Cardiac muscle cell (in vitro differentiated cells and primary cell): ENCODE measurements at regions not wholly inside any gene's neighbourhood (a gene's known extent, or its start where the extent isn't known, plus 50 kb on each side); places are given as distances from the start of the nearest gene placed in this dataset.
A peak's percentile ranks its signal among the peaks of the same experiment; 100 is the strongest.

Experiments used
- DNase-seq, 2 donors: peaks; one replicate each; pipeline versions ENCODE4 v3.0.0 to v3.0.0-alpha.2; 2010 to 2017; ENCODE audit warnings: low read depth in 1 of 2, low spot score in 1 of 2
- H3K27ac ChIP-seq: fragments of 200-600 bp; sonication (generic); 2 replicates; pipeline ENCODE4 v1.5.1; 2016
- H3K27me3 ChIP-seq: fragments of 200-600 bp; sonication (generic); 2 replicates; pipeline ENCODE4 v1.6.0; 2016; ENCODE audit warnings: control low read depth
- H3K36me3 ChIP-seq: fragments of 200-600 bp; sonication (generic); 2 replicates; pipeline ENCODE4 v1.5.1; 2016; ENCODE audit warnings: control low read depth
- H3K4me1 ChIP-seq: fragments of 200-600 bp; sonication (generic); 2 replicates; pipeline ENCODE4 v1.8.1; 2017; ENCODE audit warnings: low read depth, mild to moderate bottlenecking, mixed run types
- H3K4me3 ChIP-seq: fragments of 200-600 bp; sonication (generic); 2 replicates; pipeline ENCODE4 v1.5.1; 2016; ENCODE audit warnings: mild to moderate bottlenecking
- H3K9me3 ChIP-seq: fragments of 200-600 bp; sonication (generic); 2 replicates; pipeline ENCODE4 v1.5.1; 2017; ENCODE audit warnings: low read depth, mild to moderate bottlenecking, control low read depth
- TF ChIP-seq, protein P1 (sequence below): IDR thresholded peaks from 2 replicates; pipeline ENCODE4 v1.5.1; 2012; ENCODE audit warnings: low read depth, mild to moderate bottlenecking, low read length

GRCh38 chr11:104333977-104334376, 170.0 kb upstream of the PDGFD start:
- Histone ChIP-seq H3K4me3 (no peak overlapping the region), H3K36me3 (no peaks in the 10 kb centered on the region), H3K27me3 (no peaks in the 10 kb centered on the region), H3K9me3 (no peaks in the 10 kb centered on the region), H3K4me1 (no peaks in the 10 kb centered on the region), H3K27ac (no peak overlapping the region)
- TF ChIP-seq, protein P1, sequence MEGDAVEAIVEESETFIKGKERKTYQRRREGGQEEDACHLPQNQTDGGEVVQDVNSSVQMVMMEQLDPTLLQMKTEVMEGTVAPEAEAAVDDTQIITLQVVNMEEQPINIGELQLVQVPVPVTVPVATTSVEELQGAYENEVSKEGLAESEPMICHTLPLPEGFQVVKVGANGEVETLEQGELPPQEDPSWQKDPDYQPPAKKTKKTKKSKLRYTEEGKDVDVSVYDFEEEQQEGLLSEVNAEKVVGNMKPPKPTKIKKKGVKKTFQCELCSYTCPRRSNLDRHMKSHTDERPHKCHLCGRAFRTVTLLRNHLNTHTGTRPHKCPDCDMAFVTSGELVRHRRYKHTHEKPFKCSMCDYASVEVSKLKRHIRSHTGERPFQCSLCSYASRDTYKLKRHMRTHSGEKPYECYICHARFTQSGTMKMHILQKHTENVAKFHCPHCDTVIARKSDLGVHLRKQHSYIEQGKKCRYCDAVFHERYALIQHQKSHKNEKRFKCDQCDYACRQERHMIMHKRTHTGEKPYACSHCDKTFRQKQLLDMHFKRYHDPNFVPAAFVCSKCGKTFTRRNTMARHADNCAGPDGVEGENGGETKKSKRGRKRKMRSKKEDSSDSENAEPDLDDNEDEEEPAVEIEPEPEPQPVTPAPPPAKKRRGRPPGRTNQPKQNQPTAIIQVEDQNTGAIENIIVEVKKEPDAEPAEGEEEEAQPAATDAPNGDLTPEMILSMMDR, result peak; percentile 15
- DNase-seq, result no peak

DNA sequence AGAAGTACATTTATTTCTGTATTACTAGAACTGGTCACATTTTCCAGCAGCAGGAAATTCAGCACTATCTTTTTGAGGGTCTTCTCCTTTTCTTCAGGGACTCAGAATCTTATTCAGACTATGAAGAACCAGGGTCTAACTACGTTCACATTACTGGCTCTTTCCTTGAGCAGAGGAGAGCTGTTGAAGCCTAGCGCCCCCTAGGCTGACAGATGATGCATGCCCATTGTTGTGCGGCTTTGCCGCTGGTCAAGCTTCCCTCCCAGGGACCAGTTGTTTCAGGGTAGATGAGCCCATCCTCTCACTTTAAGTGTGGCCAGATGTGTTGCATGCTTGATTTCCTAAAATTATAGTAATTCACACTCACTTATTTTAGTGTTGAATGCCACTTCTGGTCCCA, 168.2 kb upstream of the PDGFD start:
- TF ChIP-seq, protein P1, result peak; percentile 25
- Histone ChIP-seq H3K4me1 (no peaks in the 10 kb centered on the region), H3K4me3 (no peak overlapping the region), H3K27me3 (no peaks in the 10 kb centered on the region), H3K27ac (no peak overlapping the region), H3K36me3 (no peaks in the 10 kb centered on the region), H3K9me3 (no peaks in the 10 kb centered on the region)
- peak in 1 of 2 donors; percentile 38 for DNase-seq

DNA sequence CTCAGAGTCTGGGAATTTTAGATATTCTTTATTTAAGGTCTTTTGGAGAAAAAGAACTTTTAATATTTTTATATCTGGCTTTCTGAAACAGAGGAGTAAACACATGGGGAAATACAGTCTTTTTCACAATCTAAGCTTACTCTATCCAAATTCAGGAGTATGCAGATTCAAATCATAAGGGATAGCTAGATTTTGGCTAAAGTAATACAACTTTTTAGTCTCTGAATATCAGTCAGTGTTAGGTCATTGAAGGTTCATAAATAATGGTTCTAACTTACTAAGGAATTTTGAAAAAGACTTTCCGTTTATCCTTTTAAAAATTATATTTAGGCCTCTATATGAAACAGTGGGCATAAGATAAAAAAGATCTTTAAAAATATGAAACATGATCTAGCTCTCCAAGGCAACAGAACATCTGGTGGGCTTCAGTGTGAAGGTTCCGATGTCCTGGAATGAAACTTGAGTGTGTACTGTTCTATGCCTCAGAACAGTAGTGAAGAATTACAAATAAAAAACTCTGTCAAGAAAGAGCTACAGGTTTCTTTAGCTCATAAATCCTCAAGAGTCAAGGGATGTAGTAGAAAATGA, 165.2 kb upstream of the PDGFD start:
- no peaks in the 10 kb centered on the region for H3K9me3 ChIP-seq
- no peaks in the 10 kb centered on the region for H3K4me1 ChIP-seq
- TF ChIP-seq, protein P1, result no peak
- H3K36me3 ChIP-seq, result no peaks in the 10 kb centered on the region
- no peak for DNase-seq
- no peak overlapping the region for H3K4me3 ChIP-seq
- H3K27me3 ChIP-seq, result no peaks in the 10 kb centered on the region
- H3K27ac ChIP-seq, result no peak overlapping the region

GRCh38 chr11:104328512-104328907, 164.6 kb upstream of the PDGFD start:
- H3K36me3 ChIP-seq, result no peaks in the 10 kb centered on the region
- no peak overlapping the region for H3K4me3 ChIP-seq
- no peak overlapping the region for H3K27ac ChIP-seq
- H3K4me1 ChIP-seq, result no peaks in the 10 kb centered on the region
- DNase-seq, result no peak
- TF ChIP-seq, protein P1, result no peak
- H3K27me3 ChIP-seq, result no peaks in the 10 kb centered on the region
- no peaks in the 10 kb centered on the region for H3K9me3 ChIP-seq

GRCh38 chr11:104327861-104328511, 164.0 kb upstream of the PDGFD start:
- Histone ChIP-seq H3K9me3 (no peaks in the 10 kb centered on the region), H3K4me3 (no peak overlapping the region), H3K36me3 (no peaks in the 10 kb centered on the region), H3K27me3 (no peaks in the 10 kb centered on the region), H3K4me1 (no peaks in the 10 kb centered on the region), H3K27ac (no peak overlapping the region)
- TF ChIP-seq, protein P1, result no peak
- DNase-seq, result peak in 1 of 2 donors; percentile 17
